WTC11 (cell line): ENCODE measurements at regions not wholly inside any gene's neighbourhood (a gene's known extent, or its start where the extent isn't known, plus 50 kb on each side); places are given as distances from the start of the nearest gene placed in this dataset.

ENCODE experiments used
- ATAC-seq: fragments of 200-7000 bp; cut with Tn5 transposase; 2 replicates; pipeline ENCODE4 v1.10.0; 2021; ENCODE audit warnings: mild to moderate bottlenecking, moderate library complexity
- CTCF ChIA-PET: fragments of 300-600 bp; sonication (Branson Sonifier 250); formaldehyde crosslinking; loops from one replicate; lab custom pipeline; 2021; ENCODE audit warnings: antibody characterized with exemption; lab: Charles Lee
- POLR2A ChIA-PET: fragments of 350-600 bp; sonication (Branson Sonifier 250); formaldehyde crosslinking; loops from one replicate; lab custom pipeline; 2021; ENCODE audit warnings: antibody characterized with exemption; lab: Charles Lee
- DNase-seq: peaks from one replicate; pipeline ENCODE4 v3.0.0; 2021; ENCODE audit warnings: low spot score
- H3K27ac Mint-ChIP-seq: 2 replicates; pipeline ENCODE4 v1.8.0; 2021; ENCODE audit warnings: mixed read lengths
- H3K27me3 Mint-ChIP-seq: 2 replicates; pipeline ENCODE4 v1.8.0; 2021; ENCODE audit warnings: low read depth, mild to moderate bottlenecking, moderate library complexity, mixed read lengths
- H3K36me3 Mint-ChIP-seq: 2 replicates; pipeline ENCODE4 v1.8.0; 2021; ENCODE audit warnings: mixed read lengths
- H3K4me1 Mint-ChIP-seq: 2 replicates; pipeline ENCODE4 v1.8.0; 2022; ENCODE audit warnings: mixed read lengths
- H3K4me3 Mint-ChIP-seq: 2 replicates; pipeline ENCODE4 v1.8.0; 2021; ENCODE audit warnings: mild to moderate bottlenecking, moderate library complexity, mixed read lengths
- H3K9me3 Mint-ChIP-seq: 2 replicates; pipeline ENCODE4 v1.8.0; 2021; ENCODE audit warnings: mixed read lengths
- CREB1 ChIP-seq: sonication (generic); formaldehyde crosslinking; IDR thresholded peaks from 2 replicates; pipeline ENCODE4 v1.8.0; 2023; ENCODE audit warnings: mild to moderate bottlenecking, missing genetic modification reagents
- ELF4 ChIP-seq: sonication (generic); formaldehyde crosslinking; IDR thresholded peaks from 2 replicates; pipeline ENCODE4 v1.8.1; 2022; ENCODE audit warnings: low read depth, mild to moderate bottlenecking, moderate library complexity, missing genetic modification reagents
- ESRRA ChIP-seq: sonication (generic); formaldehyde crosslinking; IDR thresholded peaks from 2 replicates; pipeline ENCODE4 v1.8.1; 2022; ENCODE audit warnings: mild to moderate bottlenecking, missing genetic modification reagents, borderline replicate concordance
- FOXP1 ChIP-seq: sonication (generic); formaldehyde crosslinking; IDR thresholded peaks from 2 replicates; pipeline ENCODE4 v1.8.0; 2022; ENCODE audit warnings: missing genetic modification reagents, mild to moderate bottlenecking, moderate library complexity, borderline replicate concordance
- GRHL2 ChIP-seq: fragments of 250-450 bp; sonication (Bioruptor Pico); IDR thresholded peaks from 2 replicates; pipeline ENCODE4 v1.8.0; 2022; ENCODE audit warnings: mild to moderate bottlenecking, moderate library complexity; ENCODE audit not compliant: insufficient replicate concordance, severe bottlenecking
- KAT7 ChIP-seq: sonication (generic); formaldehyde crosslinking; IDR thresholded peaks from 2 replicates; pipeline ENCODE4 v1.8.1; 2023; ENCODE audit warnings: missing genetic modification reagents, mild to moderate bottlenecking, borderline replicate concordance
- NFATC4 ChIP-seq: fragments of 250-450 bp; sonication (Bioruptor Pico); IDR thresholded peaks from 2 replicates; pipeline ENCODE4 v1.9.0; 2021; ENCODE audit warnings: mild to moderate bottlenecking
- NFYB ChIP-seq: sonication (generic); formaldehyde crosslinking; conservative IDR thresholded peaks from 2 replicates; pipeline ENCODE4 v1.8.0; 2022; ENCODE audit warnings: low read depth, missing genetic modification reagents
- RELA ChIP-seq: sonication (generic); formaldehyde crosslinking; IDR thresholded peaks from 2 replicates; pipeline ENCODE4 v1.8.1; 2022; ENCODE audit warnings: missing genetic modification reagents, mild to moderate bottlenecking, borderline replicate concordance
- SMAD3 ChIP-seq: sonication (generic); formaldehyde crosslinking; IDR thresholded peaks from 2 replicates; pipeline ENCODE4 v1.8.0; 2022; ENCODE audit warnings: missing genetic modification reagents, mild to moderate bottlenecking, borderline replicate concordance
- TCF7 ChIP-seq: sonication (generic); formaldehyde crosslinking; IDR thresholded peaks from 2 replicates; pipeline ENCODE4 v1.8.0; 2022; ENCODE audit warnings: mild to moderate bottlenecking, low read depth, missing genetic modification reagents, moderate library complexity
- ZNF396 ChIP-seq: fragments of 250-450 bp; sonication (Bioruptor Pico); IDR thresholded peaks from 2 replicates; pipeline ENCODE4 v1.8.0; 2021; ENCODE audit warnings: mild to moderate bottlenecking, moderate library complexity, borderline replicate concordance
- TF ChIP-seq, protein P1 (sequence below): fragments of 250-450 bp; sonication (Bioruptor Pico); IDR thresholded peaks from 2 replicates; pipeline ENCODE4 v1.9.0; 2021; ENCODE audit warnings: moderate library complexity, mild to moderate bottlenecking, inconsistent platforms, borderline replicate concordance
- TF ChIP-seq, protein P2 (sequence below): sonication (generic); formaldehyde crosslinking; IDR thresholded peaks from 2 replicates; pipeline ENCODE4 v1.8.0; 2023; ENCODE audit warnings: missing genetic modification reagents
- TF ChIP-seq, protein P3 (sequence below): sonication (generic); formaldehyde crosslinking; conservative IDR thresholded peaks from 2 replicates; pipeline ENCODE4 v1.8.1; 2023; ENCODE audit warnings: mild to moderate bottlenecking, low read depth, missing genetic modification reagents, moderate library complexity
- TF ChIP-seq, protein P4 (sequence below): sonication (generic); formaldehyde crosslinking; IDR thresholded peaks from 2 replicates; pipeline ENCODE4 v1.8.0; 2022; ENCODE audit warnings: missing genetic modification reagents
- TF ChIP-seq, protein P5 (sequence below): sonication (generic); formaldehyde crosslinking; IDR thresholded peaks from 2 replicates; pipeline ENCODE4 v1.8.1; 2023; ENCODE audit warnings: mild to moderate bottlenecking, missing genetic modification reagents
- TF ChIP-seq, protein P6 (sequence below): fragments of 250-450 bp; sonication (Bioruptor Pico); IDR thresholded peaks from 2 replicates; pipeline ENCODE4 v2.1.2; 2022; ENCODE audit warnings: mild to moderate bottlenecking, moderate library complexity
- TF ChIP-seq, protein P7 (sequence below): sonication (generic); formaldehyde crosslinking; IDR thresholded peaks from 2 replicates; pipeline ENCODE4 v1.8.0; 2022; ENCODE audit warnings: mild to moderate bottlenecking, missing genetic modification reagents

DNA sequence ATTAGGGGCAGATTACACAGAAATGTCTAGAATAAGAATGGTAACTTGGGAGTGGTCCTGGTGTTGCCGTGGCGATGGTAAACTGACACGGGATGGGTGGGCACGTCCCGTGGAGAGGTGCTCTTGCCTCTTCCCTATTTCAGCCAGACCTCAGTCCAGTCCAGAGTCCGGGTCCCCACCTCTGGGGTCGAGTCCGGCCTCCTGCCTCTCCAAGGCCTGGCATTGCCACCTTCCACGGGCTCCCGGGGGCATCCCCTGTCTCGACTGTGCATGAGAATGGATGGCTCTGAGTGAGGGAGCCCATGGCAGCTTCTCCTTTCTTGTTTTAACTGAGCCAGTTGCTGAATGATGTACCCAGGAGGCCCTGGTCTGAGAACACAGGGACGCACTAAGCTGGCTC is 142.3 kb downstream of the SOX1 start (continued):
- TF ChIP-seq, protein P1, sequence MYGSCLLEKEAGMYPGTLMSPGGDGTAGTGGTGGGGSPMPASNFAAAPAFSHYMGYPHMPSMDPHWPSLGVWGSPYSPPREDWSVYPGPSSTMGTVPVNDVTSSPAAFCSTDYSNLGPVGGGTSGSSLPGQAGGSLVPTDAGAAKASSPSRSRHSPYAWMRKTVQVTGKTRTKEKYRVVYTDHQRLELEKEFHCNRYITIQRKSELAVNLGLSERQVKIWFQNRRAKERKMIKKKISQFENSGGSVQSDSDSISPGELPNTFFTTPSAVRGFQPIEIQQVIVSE (CRISPR knock-in tag), result no peak
- TF ChIP-seq SMAD3 (CRISPR knock-in tag), result no peak

DNA sequence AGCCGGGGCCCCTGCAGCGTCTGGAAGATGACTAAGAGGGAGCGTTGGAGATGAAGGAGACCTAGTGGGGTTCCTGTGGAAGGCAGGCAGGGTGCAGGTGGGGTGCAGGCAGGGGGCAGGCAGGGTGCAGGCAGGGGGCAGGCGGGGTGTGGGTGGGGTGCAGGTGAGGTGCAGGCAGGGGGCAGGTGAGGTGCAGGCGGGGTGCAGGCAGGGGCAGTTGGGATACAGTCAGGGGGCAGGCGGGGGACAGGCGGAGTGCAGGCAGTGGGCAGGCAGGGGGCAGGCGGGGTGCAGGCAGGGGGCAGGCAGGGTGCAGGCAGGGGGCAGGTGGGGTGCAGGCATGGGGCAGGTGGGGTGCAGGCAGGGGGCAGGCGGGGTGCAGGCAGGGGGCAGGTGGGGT is 142.8 kb downstream of the SOX1 start:
- CTCF ChIA-PET, result interaction anchor here (0.7 kb wide), 1 partner anchor 233 kb away, joined by 3 read pairs; no protein-coding TSS in a partner anchor
- TF ChIP-seq ESRRA (CRISPR knock-in tag), result no peak
- no peak for TF ChIP-seq NFATC4 (CRISPR knock-in tag)
- TF ChIP-seq KAT7 (CRISPR knock-in tag), result no peak
- TF ChIP-seq TCF7 (CRISPR knock-in tag), result no peak
- TF ChIP-seq, protein P2, sequence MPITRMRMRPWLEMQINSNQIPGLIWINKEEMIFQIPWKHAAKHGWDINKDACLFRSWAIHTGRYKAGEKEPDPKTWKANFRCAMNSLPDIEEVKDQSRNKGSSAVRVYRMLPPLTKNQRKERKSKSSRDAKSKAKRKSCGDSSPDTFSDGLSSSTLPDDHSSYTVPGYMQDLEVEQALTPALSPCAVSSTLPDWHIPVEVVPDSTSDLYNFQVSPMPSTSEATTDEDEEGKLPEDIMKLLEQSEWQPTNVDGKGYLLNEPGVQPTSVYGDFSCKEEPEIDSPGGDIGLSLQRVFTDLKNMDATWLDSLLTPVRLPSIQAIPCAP (CRISPR knock-in tag), result no peak
- TF ChIP-seq, protein P3, sequence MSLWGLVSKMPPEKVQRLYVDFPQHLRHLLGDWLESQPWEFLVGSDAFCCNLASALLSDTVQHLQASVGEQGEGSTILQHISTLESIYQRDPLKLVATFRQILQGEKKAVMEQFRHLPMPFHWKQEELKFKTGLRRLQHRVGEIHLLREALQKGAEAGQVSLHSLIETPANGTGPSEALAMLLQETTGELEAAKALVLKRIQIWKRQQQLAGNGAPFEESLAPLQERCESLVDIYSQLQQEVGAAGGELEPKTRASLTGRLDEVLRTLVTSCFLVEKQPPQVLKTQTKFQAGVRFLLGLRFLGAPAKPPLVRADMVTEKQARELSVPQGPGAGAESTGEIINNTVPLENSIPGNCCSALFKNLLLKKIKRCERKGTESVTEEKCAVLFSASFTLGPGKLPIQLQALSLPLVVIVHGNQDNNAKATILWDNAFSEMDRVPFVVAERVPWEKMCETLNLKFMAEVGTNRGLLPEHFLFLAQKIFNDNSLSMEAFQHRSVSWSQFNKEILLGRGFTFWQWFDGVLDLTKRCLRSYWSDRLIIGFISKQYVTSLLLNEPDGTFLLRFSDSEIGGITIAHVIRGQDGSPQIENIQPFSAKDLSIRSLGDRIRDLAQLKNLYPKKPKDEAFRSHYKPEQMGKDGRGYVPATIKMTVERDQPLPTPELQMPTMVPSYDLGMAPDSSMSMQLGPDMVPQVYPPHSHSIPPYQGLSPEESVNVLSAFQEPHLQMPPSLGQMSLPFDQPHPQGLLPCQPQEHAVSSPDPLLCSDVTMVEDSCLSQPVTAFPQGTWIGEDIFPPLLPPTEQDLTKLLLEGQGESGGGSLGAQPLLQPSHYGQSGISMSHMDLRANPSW (CRISPR knock-in tag), result no peak
- TF ChIP-seq, protein P4, sequence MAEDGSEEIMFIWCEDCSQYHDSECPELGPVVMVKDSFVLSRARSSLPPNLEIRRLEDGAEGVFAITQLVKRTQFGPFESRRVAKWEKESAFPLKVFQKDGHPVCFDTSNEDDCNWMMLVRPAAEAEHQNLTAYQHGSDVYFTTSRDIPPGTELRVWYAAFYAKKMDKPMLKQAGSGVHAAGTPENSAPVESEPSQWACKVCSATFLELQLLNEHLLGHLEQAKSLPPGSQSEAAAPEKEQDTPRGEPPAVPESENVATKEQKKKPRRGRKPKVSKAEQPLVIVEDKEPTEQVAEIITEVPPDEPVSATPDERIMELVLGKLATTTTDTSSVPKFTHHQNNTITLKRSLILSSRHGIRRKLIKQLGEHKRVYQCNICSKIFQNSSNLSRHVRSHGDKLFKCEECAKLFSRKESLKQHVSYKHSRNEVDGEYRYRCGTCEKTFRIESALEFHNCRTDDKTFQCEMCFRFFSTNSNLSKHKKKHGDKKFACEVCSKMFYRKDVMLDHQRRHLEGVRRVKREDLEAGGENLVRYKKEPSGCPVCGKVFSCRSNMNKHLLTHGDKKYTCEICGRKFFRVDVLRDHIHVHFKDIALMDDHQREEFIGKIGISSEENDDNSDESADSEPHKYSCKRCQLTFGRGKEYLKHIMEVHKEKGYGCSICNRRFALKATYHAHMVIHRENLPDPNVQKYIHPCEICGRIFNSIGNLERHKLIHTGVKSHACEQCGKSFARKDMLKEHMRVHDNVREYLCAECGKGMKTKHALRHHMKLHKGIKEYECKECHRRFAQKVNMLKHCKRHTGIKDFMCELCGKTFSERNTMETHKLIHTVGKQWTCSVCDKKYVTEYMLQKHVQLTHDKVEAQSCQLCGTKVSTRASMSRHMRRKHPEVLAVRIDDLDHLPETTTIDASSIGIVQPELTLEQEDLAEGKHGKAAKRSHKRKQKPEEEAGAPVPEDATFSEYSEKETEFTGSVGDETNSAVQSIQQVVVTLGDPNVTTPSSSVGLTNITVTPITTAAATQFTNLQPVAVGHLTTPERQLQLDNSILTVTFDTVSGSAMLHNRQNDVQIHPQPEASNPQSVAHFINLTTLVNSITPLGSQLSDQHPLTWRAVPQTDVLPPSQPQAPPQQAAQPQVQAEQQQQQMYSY (CRISPR knock-in tag), result no peak
- Mint-ChIP-seq H3K4me3 (no peak overlapping the region), H3K4me1 (peaks cover 30% of the 10 kb centered on the region), H3K27ac (no peak overlapping the region), H3K9me3 (0 out of 2 replicates have a peak, but pooled peaks cover 4% of the 10 kb centered on the region), H3K36me3 (no peaks in the 10 kb centered on the region), H3K27me3 (peaks cover 53% of the 10 kb centered on the region)
- ATAC-seq, result no peak
- no peak for DNase-seq
- POLR2A ChIA-PET, result no interaction called here

DNA sequence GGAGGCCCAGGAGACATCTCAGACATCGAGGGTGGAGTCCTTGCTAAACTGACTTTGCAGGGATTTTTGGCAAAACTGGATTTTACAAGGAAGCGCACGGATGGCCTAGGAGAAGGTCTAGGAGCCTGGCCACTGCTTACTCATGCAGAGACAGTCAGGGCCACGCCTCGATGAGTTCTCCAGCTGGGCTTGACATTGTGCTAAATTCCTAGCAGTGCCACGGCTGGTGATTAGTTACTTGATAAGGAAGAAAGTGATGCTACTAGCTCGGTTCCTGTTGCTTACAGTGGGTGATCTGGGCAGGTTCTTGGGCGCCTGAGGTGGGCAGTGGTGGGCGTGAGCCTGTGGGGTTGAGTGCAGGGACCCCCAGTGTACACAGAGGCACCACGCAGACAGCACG is 143.4 kb downstream of the SOX1 start:
- Mint-ChIP-seq H3K27ac (no peak overlapping the region), H3K36me3 (no peaks in the 10 kb centered on the region), H3K27me3 (peaks cover 46% of the 10 kb centered on the region), H3K4me3 (no peak overlapping the region), H3K9me3 (0 out of 2 replicates have a peak, but pooled peaks cover 4% of the 10 kb centered on the region), H3K4me1 (peaks cover 24% of the 10 kb centered on the region)
- DNase-seq (no peak), ATAC-seq (no peak)
- ChIA-PET CTCF (interaction anchor here (0.7 kb wide), 1 partner anchor 232 kb away, joined by 3 read pairs; no protein-coding TSS in a partner anchor), POLR2A (no interaction called here)
- TF ChIP-seq CREB1 (CRISPR knock-in tag) (no peak), GRHL2 (no peak), ELF4 (CRISPR knock-in tag) (no peak), NFYB (CRISPR knock-in tag) (no peak), KAT7 (CRISPR knock-in tag) (no peak), RELA (CRISPR knock-in tag) (no peak), FOXP1 (CRISPR knock-in tag) (no peak), ZNF396 (CRISPR knock-in tag) (no peak)
- TF ChIP-seq, protein P5, sequence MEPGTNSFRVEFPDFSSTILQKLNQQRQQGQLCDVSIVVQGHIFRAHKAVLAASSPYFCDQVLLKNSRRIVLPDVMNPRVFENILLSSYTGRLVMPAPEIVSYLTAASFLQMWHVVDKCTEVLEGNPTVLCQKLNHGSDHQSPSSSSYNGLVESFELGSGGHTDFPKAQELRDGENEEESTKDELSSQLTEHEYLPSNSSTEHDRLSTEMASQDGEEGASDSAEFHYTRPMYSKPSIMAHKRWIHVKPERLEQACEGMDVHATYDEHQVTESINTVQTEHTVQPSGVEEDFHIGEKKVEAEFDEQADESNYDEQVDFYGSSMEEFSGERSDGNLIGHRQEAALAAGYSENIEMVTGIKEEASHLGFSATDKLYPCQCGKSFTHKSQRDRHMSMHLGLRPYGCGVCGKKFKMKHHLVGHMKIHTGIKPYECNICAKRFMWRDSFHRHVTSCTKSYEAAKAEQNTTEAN, result no peak
- TF ChIP-seq, protein P6, sequence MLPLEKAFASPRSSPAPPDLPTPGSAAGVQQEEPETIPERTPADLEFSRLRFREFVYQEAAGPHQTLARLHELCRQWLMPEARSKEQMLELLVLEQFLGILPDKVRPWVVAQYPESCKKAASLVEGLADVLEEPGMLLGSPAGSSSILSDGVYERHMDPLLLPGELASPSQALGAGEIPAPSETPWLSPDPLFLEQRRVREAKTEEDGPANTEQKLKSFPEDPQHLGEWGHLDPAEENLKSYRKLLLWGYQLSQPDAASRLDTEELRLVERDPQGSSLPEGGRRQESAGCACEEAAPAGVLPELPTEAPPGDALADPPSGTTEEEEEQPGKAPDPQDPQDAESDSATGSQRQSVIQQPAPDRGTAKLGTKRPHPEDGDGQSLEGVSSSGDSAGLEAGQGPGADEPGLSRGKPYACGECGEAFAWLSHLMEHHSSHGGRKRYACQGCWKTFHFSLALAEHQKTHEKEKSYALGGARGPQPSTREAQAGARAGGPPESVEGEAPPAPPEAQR (CRISPR knock-in tag), result no peak
- TF ChIP-seq, protein P7, sequence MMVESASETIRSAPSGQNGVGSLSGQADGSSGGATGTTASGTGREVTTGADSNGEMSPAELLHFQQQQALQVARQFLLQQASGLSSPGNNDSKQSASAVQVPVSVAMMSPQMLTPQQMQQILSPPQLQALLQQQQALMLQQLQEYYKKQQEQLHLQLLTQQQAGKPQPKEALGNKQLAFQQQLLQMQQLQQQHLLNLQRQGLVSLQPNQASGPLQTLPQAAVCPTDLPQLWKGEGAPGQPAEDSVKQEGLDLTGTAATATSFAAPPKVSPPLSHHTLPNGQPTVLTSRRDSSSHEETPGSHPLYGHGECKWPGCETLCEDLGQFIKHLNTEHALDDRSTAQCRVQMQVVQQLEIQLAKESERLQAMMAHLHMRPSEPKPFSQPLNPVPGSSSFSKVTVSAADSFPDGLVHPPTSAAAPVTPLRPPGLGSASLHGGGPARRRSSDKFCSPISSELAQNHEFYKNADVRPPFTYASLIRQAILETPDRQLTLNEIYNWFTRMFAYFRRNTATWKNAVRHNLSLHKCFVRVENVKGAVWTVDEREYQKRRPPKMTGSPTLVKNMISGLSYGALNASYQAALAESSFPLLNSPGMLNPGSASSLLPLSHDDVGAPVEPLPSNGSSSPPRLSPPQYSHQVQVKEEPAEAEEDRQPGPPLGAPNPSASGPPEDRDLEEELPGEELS (CRISPR knock-in tag), result no peak
